WERI-Rb-1 (cell line): ENCODE measurements at regions not wholly inside any gene's neighbourhood (a gene's known extent, or its start where the extent isn't known, plus 50 kb on each side); places are given as distances from the start of the nearest gene placed in this dataset.

Experiments
- DNase-seq: peaks from one replicate; pipeline ENCODE4 v3.0.0-alpha.2; 2020
- H3K27ac ChIP-seq: fragments of 250-450 bp; sonication (Bioruptor Pico); 2 replicates; pipeline ENCODE4 v1.5.1; 2020; ENCODE audit warnings: mild to moderate bottlenecking, moderate library complexity
- H3K27me3 ChIP-seq: fragments of 250-450 bp; sonication (Bioruptor Pico); 2 replicates; pipeline ENCODE4 v1.5.1; 2021; ENCODE audit warnings: mild to moderate bottlenecking, low read depth, moderate library complexity; ENCODE audit not compliant: insufficient read depth, severe bottlenecking
- H3K36me3 ChIP-seq: fragments of 250-450 bp; sonication (Bioruptor Pico); 2 replicates; pipeline ENCODE4 v1.5.1; 2020; ENCODE audit warnings: mild to moderate bottlenecking, moderate library complexity
- H3K4me3 ChIP-seq: 2 replicates; pipeline ENCODE4 v1.5.1; 2011; ENCODE audit warnings: low read depth, mild to moderate bottlenecking, control low read depth, low read length
- H3K9me3 ChIP-seq: fragments of 250-450 bp; sonication (Bioruptor Pico); 2 replicates; pipeline ENCODE4 v1.5.1; 2021; ENCODE audit warnings: mild to moderate bottlenecking, moderate library complexity; ENCODE audit not compliant: severe bottlenecking
- CTCF ChIP-seq: IDR thresholded peaks from 2 replicates; pipeline ENCODE4 v1.5.1; 2011; ENCODE audit warnings: low read depth, mild to moderate bottlenecking, control low read depth, inconsistent platforms, low read length

GRCh38 chr22:48347311-48347710, 1480.4 kb downstream of the BRD1 start:
- H3K27me3 ChIP-seq, result no peaks in the 10 kb centered on the region
- H3K27ac ChIP-seq, result no peak overlapping the region
- no peak for TF ChIP-seq CTCF
- no peaks in the 10 kb centered on the region for H3K9me3 ChIP-seq
- no peak overlapping the region for H3K4me3 ChIP-seq
- no peaks in the 10 kb centered on the region for H3K36me3 ChIP-seq
- DNase-seq, result no peak

- H3K4me3 ChIP-seq, result no peak overlapping the region
- TF ChIP-seq CTCF, result no peak
- H3K9me3 ChIP-seq, result no peaks in the 10 kb centered on the region
- no peak for DNase-seq
- H3K27me3 ChIP-seq, result no peaks in the 10 kb centered on the region
- H3K27ac ChIP-seq, result no peak overlapping the region
- H3K36me3 ChIP-seq, result no peaks in the 10 kb centered on the region
Measured at GRCh38 chr22:48346911-48347310, 1480.8 kb downstream of the BRD1 start.

- DNase-seq, result no peak
- Histone ChIP-seq H3K4me3 (no peak overlapping the region), H3K9me3 (no peaks in the 10 kb centered on the region), H3K27ac (no peak overlapping the region), H3K27me3 (no peaks in the 10 kb centered on the region), H3K36me3 (no peaks in the 10 kb centered on the region)
- no peak for TF ChIP-seq CTCF
Measured at GRCh38 chr22:48346311-48346710, 1481.4 kb downstream of the BRD1 start.

- TF ChIP-seq CTCF, result no peak
- Histone ChIP-seq H3K36me3 (no peaks in the 10 kb centered on the region), H3K27ac (no peak overlapping the region), H3K27me3 (no peaks in the 10 kb centered on the region), H3K4me3 (no peak overlapping the region), H3K9me3 (no peaks in the 10 kb centered on the region)
- no peak for DNase-seq
Measured at GRCh38 chr22:48345631-48346030, 1482.0 kb downstream of the BRD1 start.

GRCh38 chr22:48343461-48343860, 1484.2 kb downstream of the BRD1 start:
- Histone ChIP-seq H3K36me3 (no peaks in the 10 kb centered on the region), H3K9me3 (no peaks in the 10 kb centered on the region), H3K27me3 (no peaks in the 10 kb centered on the region), H3K4me3 (no peak overlapping the region), H3K27ac (no peak overlapping the region)
- no peak for TF ChIP-seq CTCF
- no peak for DNase-seq

- no peak for TF ChIP-seq CTCF
- Histone ChIP-seq H3K9me3 (no peaks in the 10 kb centered on the region), H3K36me3 (no peaks in the 10 kb centered on the region), H3K27me3 (no peaks in the 10 kb centered on the region), H3K27ac (no peak overlapping the region), H3K4me3 (no peak overlapping the region)
- DNase-seq, result no peak
Measured at GRCh38 chr22:48342732-48343131, 1484.9 kb downstream of the BRD1 start.
